ENCODE measurements at regions not wholly inside any gene's neighbourhood (a gene's known extent, or its start where the extent isn't known, plus 50 kb on each side); places are given as distances from the start of the nearest gene placed in this dataset.
"Not testable (repeated sequence)": the region's sequence is repeated elsewhere in the genome, so short reads cannot be mapped to it uniquely, and the experiment has no call there.

DNA sequence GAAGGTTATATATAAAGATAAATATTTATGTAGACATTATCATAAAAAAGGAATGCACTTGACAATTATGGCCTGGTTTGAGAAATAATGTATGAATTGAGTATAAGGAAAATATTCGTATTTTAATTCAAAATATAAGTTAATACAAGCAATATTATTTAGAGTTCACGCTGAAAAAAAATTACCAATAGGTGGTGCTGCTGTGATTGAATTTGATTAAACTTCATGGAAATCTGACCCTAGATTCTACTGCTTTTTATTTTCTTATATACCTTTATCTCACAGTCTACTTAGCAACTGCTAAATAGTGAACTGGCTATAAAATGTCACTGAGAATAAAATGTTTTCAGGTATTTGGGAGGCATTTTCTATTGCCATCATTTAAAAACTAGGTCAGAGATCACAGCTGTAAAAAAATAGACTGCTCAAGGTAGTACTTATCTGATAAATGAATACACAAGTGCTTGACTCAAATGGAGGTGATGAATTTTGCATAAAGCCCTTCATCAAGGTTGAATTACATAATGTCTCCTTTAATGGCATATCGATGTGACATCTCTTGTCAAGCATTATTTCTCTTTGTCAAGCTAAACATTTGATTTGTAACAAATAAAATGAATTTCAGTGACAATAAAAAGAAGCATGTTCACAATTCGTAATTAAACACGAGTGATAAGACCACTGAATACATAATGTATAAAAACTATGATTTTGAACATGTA, 1638.8 kb upstream of the PCDH7 start:
- DNase-seq (ENCODE audit: low read depth), result peak; percentile 10

DNA sequence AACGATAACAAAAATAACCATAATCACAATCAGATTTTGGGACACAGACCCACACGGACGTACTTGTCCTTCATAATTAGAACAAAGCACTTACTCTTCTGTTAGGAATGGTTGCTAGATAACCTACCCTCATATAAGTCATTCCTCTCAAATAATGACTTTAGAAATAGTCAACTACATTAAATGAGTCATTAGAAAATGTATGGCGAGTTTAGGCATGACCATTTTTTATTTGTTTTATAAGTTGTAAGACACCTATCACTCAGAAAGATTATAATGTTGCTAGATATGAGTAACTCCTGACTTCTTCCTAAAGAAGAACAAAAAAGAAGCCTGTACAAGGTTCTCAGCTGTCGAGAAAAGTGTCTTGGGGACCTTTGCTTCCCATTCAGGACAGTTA, 1637.5 kb upstream of the PCDH7 start:
- DNase-seq (ENCODE audit: low read depth), result no peak

GRCh38 chr4:29085748-29086147, 1634.4 kb upstream of the PCDH7 start:
- DNase-seq (ENCODE audit: low read depth), result no peak

DNA sequence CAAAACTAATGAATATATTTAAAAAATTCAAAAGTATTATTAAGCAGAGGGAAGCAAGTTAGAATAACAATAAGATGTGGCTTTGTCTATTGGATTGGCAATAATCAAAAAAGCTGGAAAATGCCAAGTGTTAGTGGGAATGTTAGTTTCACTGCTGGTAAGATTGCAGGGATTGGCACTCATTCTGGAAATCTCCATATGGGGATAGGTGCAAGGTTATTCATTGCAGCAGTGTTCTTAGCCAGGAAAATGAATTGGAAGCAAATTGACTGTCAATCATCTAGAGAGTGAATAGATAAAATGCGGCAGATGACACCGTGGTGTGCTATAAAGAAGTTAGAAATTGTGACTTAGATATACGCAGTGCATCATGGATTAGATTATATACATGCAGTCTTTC, 1615.5 kb upstream of the PCDH7 start:
- DNase-seq (ENCODE audit: low read depth), result no peak

GRCh38 chr4:29113960-29114359, 1606.2 kb upstream of the PCDH7 start:
- no peak for DNase-seq (ENCODE audit: low read depth)

GRCh38 chr4:29117231-29117722, 1602.9 kb upstream of the PCDH7 start:
- not testable (repeated sequence) for DNase-seq (ENCODE audit: low read depth)

- no peak for DNase-seq (ENCODE audit: low read depth)
Observed at GRCh38 chr4:29121586-29121985, 1598.6 kb upstream of the PCDH7 start.

DNA sequence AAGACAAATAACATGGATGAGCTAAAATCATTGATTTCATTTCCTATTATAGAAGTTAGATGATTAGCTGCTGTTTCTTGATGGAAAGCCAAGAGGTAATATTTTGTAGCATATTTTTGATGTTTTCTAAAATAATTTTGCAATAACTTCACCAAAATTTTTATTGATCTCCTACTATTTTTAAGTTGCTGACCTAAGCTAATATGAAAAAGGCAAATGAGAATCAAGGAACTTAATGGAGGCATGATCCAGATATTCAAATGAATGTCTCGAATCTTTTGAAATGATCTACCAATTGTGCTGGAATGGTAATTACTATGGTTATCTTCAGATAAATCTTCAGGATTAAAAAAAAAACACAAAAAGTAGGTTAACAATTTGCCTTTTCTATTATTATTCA, 1591.4 kb upstream of the PCDH7 start:
- DNase-seq (ENCODE audit: low read depth), result no peak

DNA sequence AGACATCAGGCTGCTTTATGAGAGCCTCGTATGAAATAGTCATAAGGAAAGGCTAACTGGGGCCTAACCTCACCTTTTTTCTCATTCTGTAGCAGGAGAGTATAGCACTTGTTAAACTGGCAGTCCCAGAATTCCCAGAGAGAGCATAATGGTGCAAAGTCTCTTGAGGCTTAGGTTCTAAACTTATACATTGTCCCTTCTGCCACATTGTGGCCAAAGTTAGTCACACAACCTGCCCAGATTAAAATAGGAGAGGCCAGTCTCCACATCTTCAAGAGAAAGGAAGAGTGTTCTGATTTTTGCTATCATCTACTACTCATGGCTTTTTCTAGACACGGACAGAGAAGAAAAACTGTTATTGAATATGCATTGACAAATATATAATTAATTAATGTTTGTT, 1588.9 kb upstream of the PCDH7 start:
- DNase-seq (ENCODE audit: low read depth), result peak; percentile 2

GRCh38 chr4:29142708-29143107, 1577.5 kb upstream of the PCDH7 start:
- DNase-seq (ENCODE audit: low read depth), result no peak

DNA sequence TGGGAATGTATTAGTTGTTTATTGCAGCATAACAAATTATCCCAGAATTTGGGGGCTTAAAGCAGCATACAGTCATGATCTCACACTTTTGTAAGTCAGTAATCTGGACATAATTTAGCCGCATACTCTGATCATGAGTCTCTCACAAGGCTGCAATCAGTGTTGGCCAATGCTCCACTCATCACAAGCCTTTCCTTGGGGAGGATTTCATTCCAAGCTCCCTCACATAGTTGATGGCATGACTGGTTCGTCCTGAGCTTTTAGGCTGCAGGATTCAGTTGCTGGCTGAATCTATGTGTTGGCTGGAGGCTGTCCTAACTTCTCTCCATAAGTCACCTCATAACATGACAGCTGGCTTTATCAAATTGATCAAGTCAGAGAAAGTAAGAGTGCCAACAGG, 1568.6 kb upstream of the PCDH7 start:
- DNase-seq (ENCODE audit: low read depth), result no peak

GRCh38 chr4:29153642-29154041, 1566.5 kb upstream of the PCDH7 start:
- DNase-seq (ENCODE audit: low read depth), result no peak

DNA sequence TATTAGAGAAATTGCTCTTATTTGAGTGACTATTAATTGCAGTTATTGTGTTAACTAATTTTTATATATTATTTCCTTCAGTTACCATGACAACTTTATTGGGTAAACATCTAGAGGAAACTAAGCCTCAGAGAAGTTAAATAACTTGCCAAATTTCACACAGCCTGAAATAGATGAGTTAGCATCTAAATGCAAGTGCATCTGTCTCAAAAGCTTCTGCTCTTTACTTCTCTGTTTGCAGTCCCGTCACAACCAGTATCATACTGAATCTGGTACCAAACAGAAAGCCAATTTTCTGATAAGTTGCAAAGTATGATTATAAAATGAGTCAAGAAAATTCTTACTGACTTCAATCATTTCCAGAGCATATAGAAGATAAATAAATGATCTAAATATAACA, 1544.9 kb upstream of the PCDH7 start:
- no peak for DNase-seq (ENCODE audit: low read depth)

- DNase-seq (ENCODE audit: low read depth), result no peak
Observed at GRCh38 chr4:29199025-29199424, 1521.1 kb upstream of the PCDH7 start.

DNA sequence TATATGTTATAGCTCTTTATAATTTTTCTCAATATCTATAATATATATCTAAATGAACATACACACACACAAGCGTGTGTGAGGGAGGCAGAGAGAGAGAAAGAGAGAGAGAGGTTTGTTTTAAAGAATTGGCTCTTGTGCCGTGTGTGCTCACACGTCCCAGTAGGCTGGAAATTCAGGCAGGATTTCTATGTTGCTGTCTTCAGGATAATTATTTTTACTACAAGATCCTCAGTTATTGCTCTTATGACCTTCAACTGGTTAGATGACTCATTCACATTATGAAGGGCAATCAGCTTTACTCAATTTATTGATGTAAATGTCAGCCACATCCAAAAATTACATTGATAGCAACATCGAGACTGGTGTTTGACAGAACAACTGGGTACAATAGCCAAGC, 1520.7 kb upstream of the PCDH7 start:
- no peak for DNase-seq (ENCODE audit: low read depth)

DNA sequence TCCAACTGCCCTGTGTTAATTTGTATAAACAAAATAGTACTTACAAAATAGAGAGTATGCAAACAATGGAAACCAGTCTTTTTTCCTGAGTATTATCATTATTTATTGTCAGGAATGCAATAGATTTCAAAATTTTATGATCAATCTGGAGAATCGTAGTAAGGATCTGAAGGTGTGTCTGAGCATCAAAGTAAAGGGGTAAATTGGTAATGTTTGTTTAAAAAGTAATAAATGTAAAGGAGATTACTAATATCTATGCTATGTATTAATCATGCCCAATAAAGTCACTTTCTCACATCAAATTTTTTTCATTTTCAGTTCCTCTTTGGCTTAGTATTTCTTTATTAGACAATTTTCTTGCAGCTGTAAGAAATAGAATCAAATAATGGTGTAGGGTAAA, 1507.1 kb upstream of the PCDH7 start:
- no peak for DNase-seq (ENCODE audit: low read depth)

- DNase-seq (ENCODE audit: low read depth), result peak; percentile 39
Observed at GRCh38 chr4:29220761-29221160, 1499.4 kb upstream of the PCDH7 start.

DNA sequence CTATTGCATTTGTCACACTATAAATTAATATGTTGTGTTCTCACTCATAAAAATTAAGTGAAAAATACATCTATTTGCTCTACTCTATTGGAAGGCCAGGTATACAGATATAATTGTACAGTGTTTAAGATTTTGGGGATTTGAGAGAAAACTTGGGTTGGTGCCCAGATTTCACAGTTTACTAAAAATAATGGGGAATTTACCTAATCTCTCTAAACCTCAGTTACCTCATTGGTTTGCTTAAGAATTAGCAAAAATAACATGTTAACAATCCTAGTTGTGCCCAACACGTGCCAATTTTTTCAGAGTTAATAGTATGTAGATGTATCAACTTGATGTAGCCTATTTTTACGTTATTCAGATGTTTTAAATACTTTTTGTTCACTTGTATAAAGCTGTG, 1495.3 kb upstream of the PCDH7 start:
- no peak for DNase-seq (ENCODE audit: low read depth)

DNA sequence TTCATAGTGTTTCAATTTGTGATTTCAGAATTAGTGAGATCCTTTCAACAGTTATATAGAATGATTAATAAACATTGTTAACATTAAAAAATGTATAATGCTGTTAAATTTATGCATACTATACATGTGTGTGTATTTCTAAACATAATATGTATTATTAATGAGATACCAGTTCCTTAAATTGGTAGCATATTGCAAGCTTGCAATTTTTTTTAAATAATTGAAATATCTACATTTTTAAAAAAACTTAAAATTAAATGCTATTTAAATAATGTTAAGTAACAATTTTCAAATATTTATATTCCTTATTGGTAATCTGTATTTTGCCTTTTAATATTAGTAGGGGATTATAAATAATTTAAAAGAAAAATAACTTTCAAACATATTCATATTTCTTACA, 1479.5 kb upstream of the PCDH7 start:
- DNase-seq (ENCODE audit: low read depth), result no peak

DNA sequence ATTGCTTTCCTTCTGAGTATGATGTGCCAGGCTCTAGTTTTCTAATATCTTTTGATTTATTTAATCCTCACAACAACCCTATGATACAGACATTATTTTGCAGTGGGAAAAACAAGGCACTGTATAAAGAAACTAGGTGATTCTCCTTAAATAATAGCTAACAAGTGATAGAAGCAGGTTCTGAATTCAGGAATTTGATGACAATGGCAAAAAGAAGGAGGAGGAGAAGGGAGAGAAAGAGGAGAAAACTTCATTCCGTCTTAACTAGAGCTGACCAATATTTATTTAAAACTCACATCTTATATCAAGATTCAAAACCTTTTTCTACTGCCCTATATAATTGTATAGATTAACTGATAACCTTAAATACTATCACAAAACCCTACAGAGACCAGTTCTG, 1477.1 kb upstream of the PCDH7 start:
- no peak for DNase-seq (ENCODE audit: low read depth)

- no peak for DNase-seq (ENCODE audit: low read depth)
Observed at GRCh38 chr4:29243851-29244250, 1476.3 kb upstream of the PCDH7 start.

- peak; percentile 52 for DNase-seq (ENCODE audit: low read depth)
Observed at GRCh38 chr4:29259556-29259955, 1460.6 kb upstream of the PCDH7 start.

DNA sequence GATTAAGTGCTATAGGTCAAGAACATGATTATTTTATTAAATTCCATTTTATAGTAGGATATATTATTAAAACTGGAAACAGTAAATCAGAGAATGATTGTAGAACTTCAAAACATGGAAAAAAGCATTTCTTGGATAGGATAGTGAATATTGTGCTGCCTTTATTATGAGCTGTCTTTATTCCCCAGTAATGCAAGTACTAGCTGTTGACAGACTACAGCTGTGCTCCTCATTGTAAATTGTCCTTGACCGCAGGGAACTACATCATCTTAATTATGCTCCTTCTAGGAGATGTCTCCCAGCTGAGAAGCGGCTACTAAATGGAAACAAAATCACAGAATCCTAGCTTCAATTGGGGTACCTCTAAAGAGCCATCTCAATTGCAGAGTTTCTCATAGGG, 1457.2 kb upstream of the PCDH7 start:
- no peak for DNase-seq (ENCODE audit: low read depth)

DNA sequence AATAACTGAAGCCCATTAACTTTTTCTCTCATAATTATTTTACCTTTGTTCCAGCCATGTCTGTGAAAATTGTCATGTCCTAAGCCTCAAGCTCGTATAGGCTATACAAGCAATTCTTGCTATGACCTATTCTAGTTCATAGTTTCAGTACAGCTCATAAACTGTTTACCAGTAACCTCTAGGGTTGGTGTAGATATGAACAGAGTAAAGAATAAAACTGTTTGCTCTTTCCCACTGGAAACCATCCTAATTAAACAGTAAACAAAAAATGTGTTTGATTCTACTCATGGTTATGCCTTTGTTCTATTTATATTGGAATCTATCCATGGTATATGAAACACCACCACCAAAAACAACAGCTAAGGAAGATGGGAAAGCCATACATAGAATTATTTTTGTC, 1444.0 kb upstream of the PCDH7 start:
- no peak for DNase-seq (ENCODE audit: low read depth)
